Panc1 (cell line): ENCODE measurements at regions not wholly inside any gene's neighbourhood (a gene's known extent, or its start where the extent isn't known, plus 50 kb on each side); places are given as distances from the start of the nearest gene placed in this dataset.

Experiments used
- ATAC-seq: fragments of 200-7000 bp; cut with Tn5 transposase; 2 replicates; pipeline ENCODE4 v1.9.1; 2020; ENCODE audit warnings: mild to moderate bottlenecking, moderate library complexity
- BruUV-seq: library from RNA; stranded (reverse); fragments of 400-500 nt; replicated peaks from 2 replicates; lab custom pipeline; 2021; lab: Mats Ljungman, UMichigan
- CTCF ChIA-PET: fragments of 300-600 bp; sonication (Branson Sonifier 250); formaldehyde crosslinking; loops from one replicate; lab custom pipeline; 2022; ENCODE audit warnings: antibody characterized with exemption; lab: Charles Lee
- POLR2A ChIA-PET: fragments of 300-600 bp; sonication (Branson Sonifier 250); formaldehyde crosslinking; loops from one replicate; lab custom pipeline; 2022; ENCODE audit warnings: antibody characterized with exemption; lab: Charles Lee
- DNase-seq: peaks from one replicate; pipeline ENCODE4 v3.0.0-alpha.2; 2010; ENCODE audit warnings: low read depth, low spot score
- H3K27ac ChIP-seq: 2 replicates; pipeline ENCODE4 v1.5.1; 2011; ENCODE audit warnings: mild to moderate bottlenecking, low read length, inconsistent platforms
- H3K27me3 ChIP-seq: fragments of 200-500 bp; sonication (Bioruptor generic); 2 replicates; pipeline ENCODE4 v1.6.0; 2014; ENCODE audit warnings: low read length, inconsistent platforms; ENCODE audit not compliant: control insufficient read depth, insufficient read depth
- H3K36me3 ChIP-seq: fragments of 200-500 bp; sonication (Bioruptor generic); 2 replicates; pipeline ENCODE4 v1.5.1; 2014; ENCODE audit warnings: inconsistent platforms, mild to moderate bottlenecking, low read length, moderate library complexity; ENCODE audit not compliant: control insufficient read depth, insufficient read depth
- H3K4me1 ChIP-seq: 2 replicates; pipeline ENCODE4 v1.5.1; 2011; ENCODE audit warnings: inconsistent platforms, mild to moderate bottlenecking, low read length, moderate library complexity; ENCODE audit not compliant: control insufficient read depth, insufficient read depth
- H3K4me3 ChIP-seq, 2 experiments: 2 replicates each; pipeline ENCODE4 v1.5.1; 2011 to 2012; ENCODE audit warnings: low read depth in 2 of 2, low read length in 2 of 2, mild to moderate bottlenecking in 2 of 2, inconsistent platforms in 1 of 2, moderate library complexity in 1 of 2
- H3K9me3 ChIP-seq: fragments of 200-500 bp; sonication (Bioruptor generic); 2 replicates; pipeline ENCODE4 v1.5.1; 2014; ENCODE audit warnings: low read depth, mild to moderate bottlenecking, inconsistent platforms, low read length, moderate library complexity; ENCODE audit not compliant: control insufficient read depth, insufficient read depth
- CTCF ChIP-seq: fragments of 450-650 bp; IDR thresholded peaks from 2 replicates; pipeline ENCODE4 v1.5.1; 2017; ENCODE audit warnings: mild to moderate bottlenecking
- POLR2AphosphoS5 ChIP-seq: IDR thresholded peaks from 2 replicates; pipeline ENCODE4 v1.6.1; 2012; ENCODE audit warnings: mild to moderate bottlenecking, low read depth, low read length, moderate library complexity
- SIN3A ChIP-seq: IDR thresholded peaks from 2 replicates; pipeline ENCODE4 v1.6.1; 2012; ENCODE audit warnings: low read depth, mild to moderate bottlenecking, low read length, moderate library complexity, borderline replicate concordance; ENCODE audit not compliant: insufficient read depth
- TCF7L2 ChIP-seq: IDR thresholded peaks from 2 replicates; pipeline ENCODE4 v1.6.1; 2011; ENCODE audit warnings: mild to moderate bottlenecking, low read depth, low read length, inconsistent platforms
- in situ Hi-C: cut with HindIII; loops from 2 replicates; pipeline ENCODE4 v1.10.0; 2016; ENCODE audit warnings: low sequenced_read_pairs, low pct_unique_long_range_greater_than_20kb
- intact Hi-C: fragments of 100-400 bp; cut with micrococcal nuclease; formaldehyde crosslinking; loops from one replicate; pipeline ENCODE4 v1.10.0; 2022; ENCODE audit not compliant: unreplicated experiment
- TF ChIP-seq, protein P1 (sequence below), 2 experiments: IDR thresholded peaks; 2 replicates each; pipeline ENCODE4 v1.6.1; 2011 to 2012; ENCODE audit warnings: low read depth in 2 of 2, control low read depth in 1 of 2, low read length in 1 of 2, mild to moderate bottlenecking in 1 of 2, moderate library complexity in 1 of 2; ENCODE audit not compliant: insufficient read depth in 1 of 2

GRCh38 chr12:40569626-40570179, 122.5 kb upstream of the CNTN1 start:
- CTCF ChIA-PET = no interaction called here
- Histone ChIP-seq H3K9me3 (no peaks in the 10 kb centered on the region), H3K4me1 (no peaks in the 10 kb centered on the region), H3K27me3 (no peaks in the 10 kb centered on the region), H3K27ac (no peak overlapping the region), H3K36me3 (no peaks in the 10 kb centered on the region), H3K4me3 (no peak overlapping the region)
- ATAC-seq = no peak
- intact Hi-C loops (no loop called here), in situ Hi-C loops (no loop called here)
- no peak for DNase-seq
- POLR2A ChIA-PET = no interaction called here
- no TSS peak for BruUV-seq
- TF ChIP-seq, protein P1, sequence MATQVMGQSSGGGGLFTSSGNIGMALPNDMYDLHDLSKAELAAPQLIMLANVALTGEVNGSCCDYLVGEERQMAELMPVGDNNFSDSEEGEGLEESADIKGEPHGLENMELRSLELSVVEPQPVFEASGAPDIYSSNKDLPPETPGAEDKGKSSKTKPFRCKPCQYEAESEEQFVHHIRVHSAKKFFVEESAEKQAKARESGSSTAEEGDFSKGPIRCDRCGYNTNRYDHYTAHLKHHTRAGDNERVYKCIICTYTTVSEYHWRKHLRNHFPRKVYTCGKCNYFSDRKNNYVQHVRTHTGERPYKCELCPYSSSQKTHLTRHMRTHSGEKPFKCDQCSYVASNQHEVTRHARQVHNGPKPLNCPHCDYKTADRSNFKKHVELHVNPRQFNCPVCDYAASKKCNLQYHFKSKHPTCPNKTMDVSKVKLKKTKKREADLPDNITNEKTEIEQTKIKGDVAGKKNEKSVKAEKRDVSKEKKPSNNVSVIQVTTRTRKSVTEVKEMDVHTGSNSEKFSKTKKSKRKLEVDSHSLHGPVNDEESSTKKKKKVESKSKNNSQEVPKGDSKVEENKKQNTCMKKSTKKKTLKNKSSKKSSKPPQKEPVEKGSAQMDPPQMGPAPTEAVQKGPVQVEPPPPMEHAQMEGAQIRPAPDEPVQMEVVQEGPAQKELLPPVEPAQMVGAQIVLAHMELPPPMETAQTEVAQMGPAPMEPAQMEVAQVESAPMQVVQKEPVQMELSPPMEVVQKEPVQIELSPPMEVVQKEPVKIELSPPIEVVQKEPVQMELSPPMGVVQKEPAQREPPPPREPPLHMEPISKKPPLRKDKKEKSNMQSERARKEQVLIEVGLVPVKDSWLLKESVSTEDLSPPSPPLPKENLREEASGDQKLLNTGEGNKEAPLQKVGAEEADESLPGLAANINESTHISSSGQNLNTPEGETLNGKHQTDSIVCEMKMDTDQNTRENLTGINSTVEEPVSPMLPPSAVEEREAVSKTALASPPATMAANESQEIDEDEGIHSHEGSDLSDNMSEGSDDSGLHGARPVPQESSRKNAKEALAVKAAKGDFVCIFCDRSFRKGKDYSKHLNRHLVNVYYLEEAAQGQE (IDR thresholded peaks at IDR 0.05; ENCODE audit: insufficient read depth in 1 of 2, low read depth in 2 of 2, low read length in 1 of 2) = no peak
- TF ChIP-seq CTCF = no peak
- no peak for TF ChIP-seq POLR2AphosphoS5
- TF ChIP-seq TCF7L2 = no peak
- TF ChIP-seq SIN3A = no peak

DNA sequence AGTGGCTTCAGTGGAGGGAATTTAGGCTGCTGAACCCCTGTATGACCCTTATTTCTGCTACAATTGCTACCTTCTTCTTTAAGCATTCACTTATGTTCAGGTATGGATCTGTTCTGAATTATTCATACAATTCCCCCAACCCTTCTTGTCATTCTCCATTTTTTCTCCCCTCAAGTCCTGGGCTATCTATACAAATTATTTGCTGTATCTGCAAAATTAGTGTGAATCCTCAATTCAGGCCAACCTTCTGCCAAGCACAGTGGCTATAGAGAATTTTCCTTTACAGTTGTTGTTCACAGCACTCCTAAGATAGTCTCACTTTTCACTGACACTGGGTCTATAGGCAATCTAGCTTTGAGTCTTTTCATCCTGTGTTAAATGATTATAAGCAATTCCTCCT, 119.2 kb upstream of the CNTN1 start:
- ATAC-seq = no peak
- no peak for TF ChIP-seq TCF7L2
- TF ChIP-seq SIN3A = no peak
- no peak for TF ChIP-seq POLR2AphosphoS5
- TF ChIP-seq, protein P1 (IDR thresholded peaks at IDR 0.05; ENCODE audit: insufficient read depth in 1 of 2, low read depth in 2 of 2, low read length in 1 of 2) = no peak
- no peak for TF ChIP-seq CTCF
- Histone ChIP-seq H3K9me3 (no peaks in the 10 kb centered on the region), H3K27ac (no peak overlapping the region), H3K4me1 (no peaks in the 10 kb centered on the region), H3K4me3 (no peak overlapping the region), H3K27me3 (no peaks in the 10 kb centered on the region), H3K36me3 (no peaks in the 10 kb centered on the region)
- intact Hi-C loops = no loop called here
- CTCF ChIA-PET = no interaction called here
- POLR2A ChIA-PET = no interaction called here
- BruUV-seq = no TSS peak
- in situ Hi-C loops = no loop called here
- DNase-seq = no peak
